Activated CD4-positive, CD25-positive, alpha-beta regulatory T cell treated with anti-CD3 and anti-CD28 coated beads, Interleukin-2, amount 50 U/mL, for 72 hours (primary cell): ENCODE measurements at regions not wholly inside any gene's neighbourhood (a gene's known extent, or its start where the extent isn't known, plus 50 kb on each side); places are given as distances from the start of the nearest gene placed in this dataset.
"Not testable (repeated sequence)": the region's sequence is repeated elsewhere in the genome, so short reads cannot be mapped to it uniquely, and the experiment has no call there.

ENCODE experiments used
- DNase-seq: peaks from one replicate; pipeline ENCODE4 v3.0.0; 2021

- not testable (repeated sequence) for DNase-seq
These were observed 121.7 kb downstream of the ATP6V0E2 start for GRCh38 chr7:149995369-149996026.

- not testable (repeated sequence) for DNase-seq
These were observed 127.2 kb downstream of the ATP6V0E2 start for GRCh38 chr7:150000780-150001599.

- DNase-seq, result no peak
These were observed 129.6 kb downstream of the ATP6V0E2 start for GRCh38 chr7:150003304-150003810.

DNA sequence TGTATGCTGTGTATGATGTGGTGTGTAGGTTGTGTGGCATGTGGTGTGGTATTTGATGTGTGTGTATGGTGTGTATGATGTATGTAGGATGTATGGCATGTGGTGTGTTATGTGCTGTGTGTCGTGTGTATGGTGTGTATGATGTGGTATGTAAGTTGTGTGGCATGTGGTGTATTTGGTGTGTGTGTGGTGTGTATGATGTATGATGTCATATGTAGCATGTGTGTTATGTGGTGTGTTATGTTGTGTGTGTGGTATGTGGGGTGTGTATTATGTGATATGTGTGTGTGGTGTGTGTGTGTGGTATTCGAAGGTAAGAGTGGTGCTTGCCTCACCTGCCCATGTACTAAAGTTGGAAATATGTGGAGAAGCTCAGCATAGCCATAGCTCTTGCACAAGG, 130.2 kb downstream of the ATP6V0E2 start:
- DNase-seq, result not testable (repeated sequence)

DNA sequence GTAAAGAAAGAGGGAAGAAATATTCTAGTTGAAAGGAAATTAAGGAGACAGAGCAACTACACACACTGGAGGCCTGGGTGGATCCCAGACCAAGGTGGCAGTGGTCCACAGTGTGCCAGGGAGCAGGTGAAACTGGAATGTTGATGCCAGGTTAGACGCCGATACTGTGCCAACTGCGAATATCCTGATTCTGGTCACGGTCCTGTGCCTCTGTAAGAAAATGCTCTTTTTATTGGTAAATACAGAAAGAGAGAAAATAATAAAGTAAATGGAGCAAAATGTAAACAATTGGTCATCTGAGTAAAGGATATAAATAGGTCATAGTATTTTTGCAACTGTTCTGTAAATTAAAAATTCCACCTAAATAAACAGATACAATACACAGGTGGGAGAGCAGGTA, 131.1 kb downstream of the ATP6V0E2 start:
- DNase-seq, result not testable (repeated sequence)

DNA sequence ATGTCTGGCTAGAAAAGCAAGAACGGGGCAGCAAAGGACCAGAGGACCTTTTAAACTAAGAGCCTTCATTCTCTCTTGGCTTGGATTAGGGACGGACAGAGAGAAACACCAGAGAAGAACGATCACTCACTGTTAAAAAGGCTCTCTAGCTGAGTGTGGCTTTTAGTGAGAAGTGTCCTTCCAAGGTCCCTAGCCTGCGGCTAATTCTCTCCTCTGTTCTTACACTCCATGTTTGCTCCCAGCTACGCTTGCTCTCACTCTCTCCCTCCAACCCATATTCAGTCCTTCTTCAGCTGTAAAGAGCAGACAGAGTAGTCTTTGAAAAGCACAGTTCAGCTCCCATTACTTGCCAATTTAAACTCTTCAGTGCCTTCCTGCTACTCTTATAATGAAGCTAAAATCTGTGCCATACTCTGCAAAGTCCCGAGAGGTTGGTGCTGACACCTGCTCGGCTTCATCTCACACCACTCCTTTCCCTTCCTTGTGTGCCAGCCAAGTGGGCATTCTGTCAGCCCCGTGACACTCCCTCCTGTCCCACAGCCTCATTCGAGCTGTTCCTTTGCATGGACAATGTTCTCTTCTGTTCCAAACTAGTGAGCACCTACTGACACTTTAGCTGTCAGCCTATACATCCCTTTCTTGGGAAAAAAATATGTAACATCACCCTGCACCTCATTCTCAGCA, 136.0 kb downstream of the ATP6V0E2 start:
- DNase-seq, result not testable (repeated sequence)

DNA sequence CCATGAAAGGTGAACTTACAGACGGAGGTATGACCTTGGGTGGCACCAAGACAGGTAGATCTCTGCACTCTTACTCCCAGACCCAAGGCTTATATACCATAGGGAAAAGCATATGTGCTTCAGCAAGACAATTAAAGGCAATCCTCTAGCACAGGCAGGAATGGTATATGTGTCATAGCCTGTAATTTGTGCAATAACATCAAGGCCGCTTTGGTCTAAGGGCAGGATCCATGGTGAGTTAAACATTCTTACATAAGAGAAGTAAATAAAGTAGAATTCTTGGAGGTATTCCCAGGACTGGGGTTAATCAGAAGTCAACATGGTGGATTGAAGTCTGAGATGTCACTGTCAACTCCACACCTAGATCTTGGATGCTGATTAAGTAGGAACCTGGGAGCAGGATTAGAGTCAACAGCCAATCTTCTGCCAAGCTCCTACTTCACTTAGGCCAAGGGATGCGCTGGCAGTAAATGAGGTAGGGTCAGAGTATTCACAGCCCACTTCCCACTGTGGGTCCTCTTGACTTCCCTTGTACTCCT, 143.0 kb downstream of the ATP6V0E2 start:
- DNase-seq, result not testable (repeated sequence)

GRCh38 chr7:150020210-150020609, 146.4 kb downstream of the ATP6V0E2 start:
- not testable (repeated sequence) for DNase-seq

DNA sequence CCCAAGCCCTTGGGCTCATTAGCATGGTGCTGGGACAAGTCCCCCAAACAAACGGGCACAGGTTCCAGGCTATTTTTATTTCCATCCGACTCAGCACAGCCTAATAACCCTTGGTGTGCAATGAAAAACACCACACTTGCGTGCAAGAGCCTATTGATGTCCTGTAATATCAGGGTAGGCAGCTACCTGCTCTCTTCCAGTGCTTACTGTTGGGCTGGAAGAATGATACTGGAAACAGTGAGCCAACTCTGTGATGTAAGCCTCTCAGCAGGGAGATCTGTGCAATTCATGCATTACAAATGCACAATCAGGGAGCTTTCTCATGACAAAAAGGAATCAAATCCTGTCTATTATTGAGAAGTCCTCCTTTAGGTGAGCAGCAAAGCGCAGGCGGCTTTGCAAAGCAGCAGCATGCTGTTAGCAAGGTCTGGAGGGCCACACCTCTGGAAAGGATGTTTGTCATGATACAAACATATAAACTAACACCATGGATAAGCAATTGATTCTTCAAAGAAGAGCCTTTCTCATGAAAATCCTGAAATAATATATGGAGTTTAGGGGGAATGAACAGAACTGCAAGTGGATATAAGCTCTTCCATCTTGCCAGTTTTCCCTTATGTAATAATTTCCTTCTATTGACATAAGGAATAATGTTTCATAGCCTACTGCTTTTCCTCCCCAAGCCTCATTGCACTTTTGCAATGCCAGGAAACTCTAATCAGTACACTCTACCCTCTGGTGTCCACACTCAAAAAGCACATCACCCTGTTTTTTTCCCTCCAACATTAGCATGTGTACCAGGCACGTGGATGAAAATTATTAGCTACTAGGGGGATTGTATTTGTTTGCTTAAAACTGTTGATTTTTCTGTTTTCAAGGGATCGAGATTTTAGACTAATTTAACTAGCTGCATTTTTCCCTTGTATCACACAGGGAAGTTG, 151.1 kb downstream of the ATP6V0E2 start:
- not testable (repeated sequence) for DNase-seq

GRCh38 chr7:150025802-150026201, 152.0 kb downstream of the ATP6V0E2 start:
- not testable (repeated sequence) for DNase-seq

- DNase-seq, result not testable (repeated sequence)
These were observed 154.7 kb downstream of the ATP6V0E2 start for GRCh38 chr7:150028344-150029012.

GRCh38 chr7:150029013-150029389, 155.2 kb downstream of the ATP6V0E2 start:
- not testable (repeated sequence) for DNase-seq

GRCh38 chr7:150031733-150032132, 158.0 kb downstream of the ATP6V0E2 start:
- not testable (repeated sequence) for DNase-seq

DNA sequence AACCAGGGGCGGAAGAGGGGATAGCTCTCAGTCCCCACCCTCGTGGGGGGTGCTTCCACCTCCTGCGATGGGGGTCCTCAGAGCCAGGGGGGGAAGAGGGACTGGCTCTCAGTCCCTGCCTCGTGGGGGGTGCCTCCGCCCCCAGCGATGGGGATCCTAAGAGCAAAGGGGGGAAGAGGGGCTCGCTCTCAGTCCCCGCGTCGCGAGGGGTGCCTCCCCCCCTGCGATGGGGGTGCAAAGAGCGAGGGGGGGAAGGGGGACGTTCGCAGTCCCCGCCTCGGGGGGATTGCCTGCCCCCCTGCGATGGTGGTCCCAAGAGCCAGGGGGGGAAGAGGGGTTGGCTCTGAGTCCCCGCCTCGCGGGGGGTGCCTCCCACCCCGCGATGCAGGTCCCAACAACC, 159.9 kb downstream of the ATP6V0E2 start:
- not testable (repeated sequence) for DNase-seq

GRCh38 chr7:150035769-150036168, 162.0 kb downstream of the ATP6V0E2 start:
- DNase-seq, result not testable (repeated sequence)

DNA sequence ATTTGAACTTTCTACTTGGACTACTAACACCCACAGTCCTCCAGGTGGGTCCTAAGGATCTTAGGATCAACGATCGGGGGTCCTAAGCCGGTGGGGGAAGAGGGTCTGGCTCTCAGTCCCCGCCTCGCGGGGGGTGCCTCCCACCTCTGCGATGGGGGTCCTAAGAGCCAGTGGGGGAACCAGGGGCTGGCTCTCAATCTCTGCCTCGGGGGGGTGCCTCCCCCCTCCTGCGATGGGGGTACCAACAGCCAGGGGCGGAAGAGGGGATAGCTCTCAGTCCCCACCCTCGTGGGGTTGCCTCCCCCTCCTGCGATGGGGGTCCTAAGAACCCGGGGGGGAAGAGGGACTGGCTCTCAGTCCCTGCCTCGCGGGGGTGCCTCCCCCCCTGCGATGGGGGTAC, 165.3 kb downstream of the ATP6V0E2 start:
- DNase-seq, result not testable (repeated sequence)

- DNase-seq, result not testable (repeated sequence)
These were observed 168.5 kb downstream of the ATP6V0E2 start for GRCh38 chr7:150042281-150042680.

- not testable (repeated sequence) for DNase-seq
These were observed 171.0 kb downstream of the ATP6V0E2 start for GRCh38 chr7:150044771-150045170.

- not testable (repeated sequence) for DNase-seq
These were observed 171.8 kb downstream of the ATP6V0E2 start for GRCh38 chr7:150045596-150045995.

DNA sequence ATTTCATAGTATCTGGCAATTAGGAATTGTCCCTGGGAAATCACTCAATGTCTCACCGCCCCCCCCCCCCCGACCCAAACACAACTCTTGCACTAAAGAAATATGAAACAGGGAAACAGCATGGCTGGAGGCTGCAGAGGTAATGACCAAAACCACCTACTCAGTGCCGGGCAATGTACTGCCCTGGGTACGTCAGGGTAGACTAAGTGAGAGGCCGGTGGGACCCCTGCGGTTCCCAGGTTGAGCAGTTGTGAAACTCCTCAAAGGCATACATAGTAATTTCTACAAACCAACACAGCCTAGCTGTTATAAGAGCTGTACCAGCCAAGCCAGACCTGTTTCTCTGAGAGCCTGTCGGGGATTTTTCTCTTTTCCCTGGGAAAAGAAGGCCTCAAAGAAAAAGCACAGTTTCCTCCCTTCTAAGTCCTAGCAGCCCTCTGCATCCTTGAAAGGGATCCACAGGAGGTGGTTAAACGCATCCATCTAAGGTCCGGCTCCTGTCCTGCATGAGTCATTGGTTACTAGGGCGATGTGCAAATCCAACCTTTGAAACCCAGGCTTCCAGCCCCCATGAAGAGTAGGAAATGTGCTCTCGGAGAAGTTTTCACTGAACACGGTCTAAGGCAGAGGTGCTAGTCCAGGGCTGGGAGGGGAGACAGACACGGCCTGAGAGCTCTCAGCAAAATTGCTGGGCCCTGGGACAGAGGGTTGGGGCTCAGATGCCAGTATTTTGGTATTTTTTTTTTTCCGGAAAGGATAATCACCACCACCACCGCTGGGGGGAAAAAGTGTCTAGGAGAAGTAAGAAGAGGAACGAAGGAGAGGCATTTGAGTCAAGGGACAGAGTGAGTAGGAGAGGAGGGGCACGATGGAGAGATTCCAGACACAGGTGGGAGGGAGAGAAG, 172.8 kb downstream of the ATP6V0E2 start:
- not testable (repeated sequence) for DNase-seq
